ENCODE measurements at regions not wholly inside any gene's neighbourhood (a gene's known extent, or its start where the extent isn't known, plus 50 kb on each side); places are given as distances from the start of the nearest gene placed in this dataset.

DNA sequence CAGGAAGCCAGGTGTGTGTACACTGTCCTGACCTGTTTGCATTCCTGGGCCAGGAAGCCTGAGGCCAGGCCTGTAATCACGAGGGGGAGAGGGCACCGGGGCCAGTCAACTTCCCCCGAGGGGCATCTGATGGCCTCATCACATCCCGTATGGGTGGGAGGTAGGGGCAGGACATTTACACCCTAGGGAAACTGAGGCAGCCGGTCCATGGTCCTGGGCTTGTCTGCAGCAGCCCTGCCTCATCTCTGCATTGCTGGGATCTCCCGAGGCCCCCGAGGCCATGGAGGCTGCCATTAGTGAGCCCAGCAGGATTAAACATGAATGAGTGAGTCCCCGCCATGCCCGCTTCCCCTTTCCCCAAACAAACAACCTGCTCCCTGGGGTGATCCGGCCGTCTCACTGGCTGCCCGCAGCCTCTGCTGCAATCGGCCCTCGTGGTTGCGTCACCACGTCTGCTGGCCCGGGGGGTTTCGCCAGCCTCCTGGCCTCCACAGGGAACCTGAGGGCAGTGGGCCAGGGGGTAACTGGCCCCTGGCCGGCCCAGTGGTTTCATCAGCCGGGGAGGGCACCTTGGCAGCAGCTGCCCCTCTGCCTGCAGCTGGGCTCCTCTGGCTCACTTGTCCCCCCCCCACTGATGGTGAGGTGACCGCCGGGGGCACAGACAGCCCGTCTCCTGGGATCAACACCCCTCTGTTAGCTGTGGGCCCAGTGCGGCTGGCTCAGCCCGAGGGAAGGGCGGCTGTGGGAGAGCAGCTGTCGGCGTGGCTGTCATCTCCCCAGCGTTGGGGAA, 88.3 kb upstream of the GSE1 start:
- no peaks in the 10 kb centered on the region for H3K36me3 ChIP-seq (ENCODE audit: insufficient read depth, low read length)
- 62% methylated on average over 29 of the region's 29 CpGs for WGBS
- H3K9ac ChIP-seq (ENCODE audit: low read depth, low read length) = 0 out of 2 replicates have a peak overlapping the region, but pooled peaks have one; percentile 25
- no peaks in the 10 kb centered on the region for H3K9me3 ChIP-seq (ENCODE audit: insufficient read depth, low read depth, low read length)
- H3K4me1 ChIP-seq (ENCODE audit: insufficient read depth, low read length) = peaks cover 15% of the 10 kb centered on the region
- peak overlapping the region; percentile 36; the same call in 1 of the 2 replicates for H3K27ac ChIP-seq (ENCODE audit: low read depth, low read length)
- H3K27me3 ChIP-seq (ENCODE audit: insufficient read depth, low read length) = no peaks in the 10 kb centered on the region
- no peak overlapping the region for H3K4me3 ChIP-seq (ENCODE audit: low read length)

DNA sequence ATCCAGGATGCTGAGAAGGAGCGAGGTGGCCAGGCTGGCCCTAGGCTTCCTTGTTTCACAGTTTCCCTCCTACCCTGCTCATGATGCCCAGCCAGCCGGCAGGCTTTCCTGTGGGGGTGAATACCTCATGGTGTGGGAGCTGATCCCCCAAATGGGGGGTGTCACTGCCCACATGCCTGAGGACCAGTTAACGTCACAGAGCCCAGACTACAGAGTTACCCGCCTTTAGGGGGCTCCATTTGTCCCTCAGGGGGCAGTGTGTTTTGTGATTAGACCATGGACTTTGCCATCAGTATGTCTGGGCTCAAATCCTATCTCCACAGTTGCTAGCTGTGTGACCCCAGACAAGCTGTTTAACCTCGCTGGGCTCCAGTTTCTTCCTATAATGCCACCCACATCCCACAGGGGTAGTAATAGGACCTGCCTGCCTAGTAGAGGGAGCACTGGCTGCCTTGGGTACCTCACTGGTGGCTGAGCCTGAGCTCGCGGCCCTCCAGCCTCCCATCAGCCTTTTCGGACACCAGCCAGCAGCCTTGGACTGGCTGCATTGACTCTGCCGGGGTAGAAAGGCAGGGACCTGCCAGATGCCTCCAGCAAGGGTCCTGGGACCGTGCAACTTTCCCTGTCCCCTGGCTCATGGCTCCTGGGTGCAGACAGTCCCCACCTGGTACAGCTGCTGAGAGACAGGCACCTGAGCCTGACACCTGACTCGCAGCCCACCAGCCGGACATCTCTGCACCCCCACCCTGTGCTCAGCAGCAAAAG, 87.5 kb upstream of the GSE1 start:
- H3K27me3 ChIP-seq (ENCODE audit: insufficient read depth, low read length) = no peaks in the 10 kb centered on the region
- H3K4me3 ChIP-seq (ENCODE audit: low read length) = no peak overlapping the region
- H3K9ac ChIP-seq (ENCODE audit: low read depth, low read length) = 0 out of 2 replicates have a peak overlapping the region, but pooled peaks have one; percentile 25
- peaks cover 15% of the 10 kb centered on the region for H3K4me1 ChIP-seq (ENCODE audit: insufficient read depth, low read length)
- no peak overlapping the region; the same call in 1 of the 2 replicates for H3K27ac ChIP-seq (ENCODE audit: low read depth, low read length)
- 89% methylated on average over 12 of the region's 12 CpGs for WGBS
- no peaks in the 10 kb centered on the region for H3K9me3 ChIP-seq (ENCODE audit: insufficient read depth, low read depth, low read length)
- no peaks in the 10 kb centered on the region for H3K36me3 ChIP-seq (ENCODE audit: insufficient read depth, low read length)

DNA sequence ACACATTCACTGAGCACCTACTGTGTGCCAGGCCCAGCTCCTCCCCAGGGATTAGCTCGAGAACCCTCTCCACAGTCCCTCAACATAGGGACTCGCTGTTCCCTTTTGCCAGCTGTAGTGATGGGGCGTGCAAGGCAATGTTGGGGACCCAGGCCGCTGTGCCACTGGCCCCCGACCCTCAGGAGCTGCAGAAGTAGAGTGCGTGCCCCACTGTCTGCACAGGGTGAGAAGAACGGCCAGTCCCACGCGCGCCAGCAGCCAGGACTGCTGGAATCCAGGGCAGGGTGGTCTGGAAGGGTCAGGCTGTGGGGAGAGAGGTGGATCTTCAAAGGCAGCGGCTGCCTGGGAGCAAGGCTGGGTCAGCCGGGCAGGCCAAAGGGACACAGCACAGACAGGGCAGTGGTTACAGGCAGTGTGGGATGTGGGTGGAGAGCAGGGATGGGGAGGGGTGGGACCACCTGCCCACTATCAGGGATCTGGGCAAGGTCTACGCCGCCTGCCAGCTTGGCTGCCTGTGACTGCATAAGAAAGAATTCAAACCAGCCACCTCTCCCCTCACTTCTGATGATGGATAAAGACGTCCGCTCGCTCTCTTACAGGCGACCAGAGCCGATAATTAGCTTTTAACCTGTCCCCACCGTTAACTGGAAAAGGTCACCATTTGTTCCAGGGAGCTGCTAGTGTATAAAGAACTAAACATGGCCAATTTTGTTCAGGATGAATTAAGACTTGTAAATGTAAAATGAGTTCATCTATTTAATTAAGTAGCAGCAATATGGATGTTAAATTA, 86.7 kb upstream of the GSE1 start:
- Histone ChIP-seq H3K36me3 (ENCODE audit: insufficient read depth, low read length) (no peaks in the 10 kb centered on the region), H3K4me1 (ENCODE audit: insufficient read depth, low read length) (peaks cover 15% of the 10 kb centered on the region), H3K27ac (ENCODE audit: low read depth, low read length) (no peak overlapping the region), H3K9ac (ENCODE audit: low read depth, low read length) (no peak overlapping the region), H3K9me3 (ENCODE audit: insufficient read depth, low read depth, low read length) (no peaks in the 10 kb centered on the region), H3K27me3 (ENCODE audit: insufficient read depth, low read length) (no peaks in the 10 kb centered on the region), H3K4me3 (ENCODE audit: low read length) (no peak overlapping the region)
- 93% methylated on average over 20 of the region's 20 CpGs for WGBS

DNA sequence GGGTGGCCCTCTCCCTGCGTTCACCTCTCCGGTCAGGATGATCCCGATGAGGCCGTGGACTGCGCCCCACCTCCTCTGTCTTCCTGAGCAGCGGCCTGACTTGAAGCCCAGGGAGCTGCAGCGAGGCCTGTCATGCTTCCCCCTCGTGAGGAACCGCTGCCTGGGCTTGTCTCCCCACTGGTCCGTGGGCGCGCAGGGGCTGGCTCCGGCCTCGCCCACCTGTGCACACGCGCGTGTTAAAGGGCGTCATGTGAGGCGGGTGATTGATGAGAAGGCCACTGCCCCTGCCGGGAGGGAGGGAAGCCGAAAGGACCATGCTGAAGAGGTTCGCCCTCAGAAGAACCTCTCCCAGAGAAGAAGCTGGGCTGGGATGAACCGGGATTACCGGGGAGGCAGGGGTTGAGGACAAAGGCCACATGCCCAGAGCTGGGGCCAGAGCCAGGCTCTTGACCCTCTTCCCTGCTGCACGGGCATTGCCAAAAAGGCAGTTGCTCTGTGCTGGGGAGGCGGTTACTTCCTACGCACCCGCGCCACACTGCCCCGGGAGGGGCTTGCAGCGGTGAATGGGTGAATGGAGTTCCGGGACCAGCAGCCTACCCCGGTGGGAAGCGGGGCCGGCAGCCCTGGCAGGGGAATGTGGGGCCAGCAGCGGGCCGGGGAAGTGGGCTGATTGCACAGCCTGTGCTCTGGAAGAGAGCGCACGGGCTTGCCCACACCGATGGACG, 85.9 kb upstream of the GSE1 start:
- H3K9me3 ChIP-seq (ENCODE audit: insufficient read depth, low read depth, low read length) = no peaks in the 10 kb centered on the region
- H3K27ac ChIP-seq (ENCODE audit: low read depth, low read length) = no peak overlapping the region
- WGBS = 86% methylated on average over 41 of the region's 41 CpGs
- H3K4me3 ChIP-seq (ENCODE audit: low read length) = no peak overlapping the region
- H3K27me3 ChIP-seq (ENCODE audit: insufficient read depth, low read length) = no peaks in the 10 kb centered on the region
- no peaks in the 10 kb centered on the region for H3K36me3 ChIP-seq (ENCODE audit: insufficient read depth, low read length)
- peaks cover 15% of the 10 kb centered on the region for H3K4me1 ChIP-seq (ENCODE audit: insufficient read depth, low read length)
- H3K9ac ChIP-seq (ENCODE audit: low read depth, low read length) = no peak overlapping the region

DNA sequence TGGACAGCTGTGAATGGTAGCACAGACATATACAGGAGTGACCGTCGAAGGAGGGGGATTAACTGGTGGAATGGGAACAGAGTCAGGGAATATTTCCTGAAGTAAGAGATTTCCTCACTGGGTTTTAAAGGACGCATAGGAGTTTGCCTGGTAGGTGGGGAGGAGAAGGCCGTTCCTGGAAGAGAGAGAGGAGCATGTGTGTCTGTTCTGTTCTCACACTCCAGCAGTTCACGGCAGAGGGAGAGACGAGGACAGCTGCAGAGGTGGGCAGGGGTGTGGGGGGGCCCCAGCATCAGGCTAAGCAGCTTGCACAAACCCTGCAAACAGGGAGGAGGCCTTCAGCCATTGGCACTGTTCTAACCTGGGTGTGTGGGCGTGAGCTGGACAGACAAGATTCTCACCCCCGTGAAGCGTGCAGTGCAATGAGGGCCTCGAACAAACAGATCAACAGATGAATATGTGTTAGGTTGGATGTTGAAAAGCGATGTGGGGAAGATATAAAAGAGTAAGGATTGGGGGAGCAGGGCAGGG, 85.3 kb upstream of the GSE1 start:
- H3K27ac ChIP-seq (ENCODE audit: low read depth, low read length) = no peak overlapping the region
- no peaks in the 10 kb centered on the region for H3K36me3 ChIP-seq (ENCODE audit: insufficient read depth, low read length)
- H3K27me3 ChIP-seq (ENCODE audit: insufficient read depth, low read length) = no peaks in the 10 kb centered on the region
- WGBS = 90% methylated on average over 11 of the region's 11 CpGs
- H3K4me1 ChIP-seq (ENCODE audit: insufficient read depth, low read length) = peaks cover 15% of the 10 kb centered on the region
- no peaks in the 10 kb centered on the region for H3K9me3 ChIP-seq (ENCODE audit: insufficient read depth, low read depth, low read length)
- H3K4me3 ChIP-seq (ENCODE audit: low read length) = no peak overlapping the region
- H3K9ac ChIP-seq (ENCODE audit: low read depth, low read length) = no peak overlapping the region

DNA sequence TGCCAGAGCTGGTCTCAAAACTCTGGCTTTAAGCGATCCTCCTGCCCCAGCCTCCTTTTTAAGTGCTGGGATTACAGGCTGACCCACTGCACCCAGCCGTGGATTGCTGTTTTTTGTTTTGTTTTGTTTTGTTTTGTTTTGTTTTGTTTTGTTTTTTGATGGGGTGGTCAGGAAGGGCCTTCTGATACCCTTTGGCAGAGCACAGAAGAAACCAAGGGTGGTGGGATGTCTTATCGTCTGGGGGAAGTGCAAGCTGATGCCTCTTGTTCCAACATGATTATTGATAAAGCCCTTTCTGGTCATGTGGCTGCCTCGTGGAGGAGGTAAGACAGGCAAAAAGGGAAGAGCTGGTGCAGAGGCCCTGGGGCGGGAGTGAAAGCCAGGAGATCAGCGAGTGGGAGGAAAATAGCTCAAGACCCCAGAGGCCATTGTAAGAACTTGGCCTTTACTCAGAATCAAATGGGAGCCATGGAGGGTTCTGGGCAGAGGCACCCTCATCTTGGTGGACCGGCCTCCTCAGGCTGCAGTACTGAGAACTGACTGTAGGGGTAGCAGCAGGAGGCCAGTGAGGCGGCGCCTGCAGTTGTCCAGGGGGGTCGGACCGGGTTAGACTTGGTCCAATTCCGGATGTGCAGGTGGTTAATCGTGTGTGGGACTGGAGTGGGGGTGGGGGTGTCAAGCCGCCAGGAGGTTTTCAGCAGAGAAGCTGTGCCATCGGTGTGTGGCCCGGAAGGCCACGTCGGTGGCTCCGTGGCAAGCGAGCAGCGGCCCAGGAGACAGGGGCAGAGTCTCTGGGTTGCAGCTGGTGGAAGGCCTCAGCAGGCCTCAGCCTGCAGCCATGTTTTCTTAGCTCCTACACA, 84.4 kb upstream of the GSE1 start:
- Histone ChIP-seq H3K9me3 (ENCODE audit: insufficient read depth, low read depth, low read length) (no peaks in the 10 kb centered on the region), H3K4me1 (ENCODE audit: insufficient read depth, low read length) (peaks cover 8% of the 10 kb centered on the region), H3K9ac (ENCODE audit: low read depth, low read length) (no peak overlapping the region), H3K36me3 (ENCODE audit: insufficient read depth, low read length) (no peaks in the 10 kb centered on the region), H3K27ac (ENCODE audit: low read depth, low read length) (no peak overlapping the region), H3K27me3 (ENCODE audit: insufficient read depth, low read length) (no peaks in the 10 kb centered on the region), H3K4me3 (ENCODE audit: low read length) (no peak overlapping the region)
- WGBS = 94% methylated on average over 21 of the region's 21 CpGs

DNA sequence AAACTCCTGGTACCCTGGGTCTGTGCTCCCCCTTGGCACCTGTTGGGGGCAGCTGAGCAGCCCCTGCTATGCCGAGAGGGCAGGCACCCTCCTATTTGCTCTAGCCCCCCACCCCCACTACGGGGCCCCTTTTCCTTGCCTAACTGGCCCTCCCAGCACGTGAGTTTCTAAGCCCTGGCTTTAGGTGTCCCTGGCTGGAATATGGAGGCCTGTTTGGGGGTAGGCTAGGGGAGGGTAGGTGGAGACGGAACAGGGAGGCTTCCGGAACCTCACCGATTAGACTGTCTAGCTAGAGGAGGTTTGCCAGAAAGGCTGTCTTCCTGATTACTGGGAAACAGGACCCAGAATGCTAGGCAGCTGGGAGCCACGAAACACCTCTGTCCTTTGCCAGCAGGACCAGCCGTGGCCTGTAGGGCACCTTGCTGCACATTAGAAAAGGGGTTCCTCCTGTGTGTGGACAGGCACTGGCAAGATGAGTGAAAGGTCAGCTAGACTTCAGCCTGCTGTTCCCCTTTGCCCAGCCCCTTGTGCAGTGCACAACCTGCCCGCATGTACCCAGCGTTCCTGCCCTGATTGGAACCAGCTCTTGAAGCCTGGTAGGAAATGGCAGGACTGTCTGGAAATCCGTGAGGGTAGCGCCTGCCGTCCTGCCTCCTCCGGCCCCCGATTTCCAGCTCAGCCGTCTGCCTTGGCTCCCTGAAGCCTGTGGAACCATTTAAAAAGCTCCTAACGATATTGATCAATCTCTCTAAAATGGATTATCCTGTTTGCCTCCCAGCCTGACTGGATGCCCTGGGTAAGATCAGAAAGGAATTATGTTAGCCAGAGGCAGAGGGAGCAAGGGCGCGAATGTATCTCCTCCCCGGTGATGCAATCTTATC, 83.4 kb upstream of the GSE1 start:
- no peaks in the 10 kb centered on the region for H3K27me3 ChIP-seq (ENCODE audit: insufficient read depth, low read length)
- H3K9me3 ChIP-seq (ENCODE audit: insufficient read depth, low read depth, low read length) = no peaks in the 10 kb centered on the region
- H3K27ac ChIP-seq (ENCODE audit: low read depth, low read length) = no peak overlapping the region
- H3K9ac ChIP-seq (ENCODE audit: low read depth, low read length) = no peak overlapping the region
- 93% methylated on average over 20 of the region's 20 CpGs for WGBS
- H3K4me1 ChIP-seq (ENCODE audit: insufficient read depth, low read length) = peaks cover under 1% of the 10 kb centered on the region
- no peaks in the 10 kb centered on the region for H3K36me3 ChIP-seq (ENCODE audit: insufficient read depth, low read length)
- H3K4me3 ChIP-seq (ENCODE audit: low read length) = no peak overlapping the region

DNA sequence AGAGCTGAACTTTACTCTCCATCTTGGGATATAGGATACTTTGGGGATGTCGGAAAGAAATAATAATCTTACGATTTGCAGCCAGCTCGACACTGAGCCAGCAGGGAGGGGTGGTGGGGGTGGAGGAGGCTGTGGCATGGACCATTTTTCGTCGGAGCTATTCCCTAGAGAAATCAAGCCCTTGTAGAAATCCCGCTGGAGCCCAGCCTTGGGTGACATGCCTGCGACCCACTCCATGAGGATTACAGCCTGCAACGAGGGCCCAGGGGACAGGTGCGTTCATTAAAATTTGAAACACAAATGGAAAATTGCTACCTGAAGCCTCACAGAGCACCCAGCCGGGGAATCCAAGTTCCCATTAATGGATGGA, 82.8 kb upstream of the GSE1 start:
- no peak overlapping the region for H3K4me3 ChIP-seq (ENCODE audit: low read length)
- H3K36me3 ChIP-seq (ENCODE audit: insufficient read depth, low read length) = no peaks in the 10 kb centered on the region
- H3K27ac ChIP-seq (ENCODE audit: low read depth, low read length) = no peak overlapping the region
- 90% methylated on average over 10 of the region's 10 CpGs for WGBS
- no peaks in the 10 kb centered on the region for H3K9me3 ChIP-seq (ENCODE audit: insufficient read depth, low read depth, low read length)
- H3K9ac ChIP-seq (ENCODE audit: low read depth, low read length) = no peak overlapping the region
- no peaks in the 10 kb centered on the region; the same call in 1 of the 2 replicates for H3K4me1 ChIP-seq (ENCODE audit: insufficient read depth, low read length)
- no peaks in the 10 kb centered on the region for H3K27me3 ChIP-seq (ENCODE audit: insufficient read depth, low read length)

DNA sequence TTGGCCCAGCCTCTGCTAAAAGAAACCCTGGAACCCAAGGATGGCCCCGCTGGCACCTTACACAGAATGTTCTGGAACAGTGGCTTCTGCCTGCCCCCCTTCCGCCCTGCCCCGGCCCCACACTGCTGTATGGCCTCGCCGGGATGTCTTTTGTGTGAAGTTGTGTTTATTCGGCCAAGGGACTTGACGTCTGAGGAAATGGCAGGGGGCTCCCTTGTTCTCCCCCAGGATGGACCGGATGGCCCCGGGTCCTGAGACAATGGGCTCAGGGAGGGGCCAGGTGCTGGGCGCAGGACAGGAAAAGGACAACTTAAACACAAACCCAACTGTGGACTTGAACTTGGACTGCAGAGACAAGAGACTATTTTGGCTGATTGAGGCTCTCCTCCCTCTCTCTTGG, 81.6 kb upstream of the GSE1 start:
- 75% methylated on average over 10 of the region's 10 CpGs for WGBS
- H3K4me1 ChIP-seq (ENCODE audit: insufficient read depth, low read length) = peaks cover 3% of the 10 kb centered on the region; the same call in 1 of the 2 replicates
- H3K27me3 ChIP-seq (ENCODE audit: insufficient read depth, low read length) = no peaks in the 10 kb centered on the region
- no peaks in the 10 kb centered on the region for H3K9me3 ChIP-seq (ENCODE audit: insufficient read depth, low read depth, low read length)
- H3K36me3 ChIP-seq (ENCODE audit: insufficient read depth, low read length) = no peaks in the 10 kb centered on the region
- no peak overlapping the region for H3K4me3 ChIP-seq (ENCODE audit: low read length)
- no peak overlapping the region for H3K27ac ChIP-seq (ENCODE audit: low read depth, low read length)
- no peak overlapping the region for H3K9ac ChIP-seq (ENCODE audit: low read depth, low read length)
